ENCODE measurements at regions not wholly inside any gene's neighbourhood (a gene's known extent, or its start where the extent isn't known, plus 50 kb on each side); places are given as distances from the start of the nearest gene placed in this dataset.
"Not testable (repeated sequence)": the region's sequence is repeated elsewhere in the genome, so short reads cannot be mapped to it uniquely, and the experiment has no call there.

DNA sequence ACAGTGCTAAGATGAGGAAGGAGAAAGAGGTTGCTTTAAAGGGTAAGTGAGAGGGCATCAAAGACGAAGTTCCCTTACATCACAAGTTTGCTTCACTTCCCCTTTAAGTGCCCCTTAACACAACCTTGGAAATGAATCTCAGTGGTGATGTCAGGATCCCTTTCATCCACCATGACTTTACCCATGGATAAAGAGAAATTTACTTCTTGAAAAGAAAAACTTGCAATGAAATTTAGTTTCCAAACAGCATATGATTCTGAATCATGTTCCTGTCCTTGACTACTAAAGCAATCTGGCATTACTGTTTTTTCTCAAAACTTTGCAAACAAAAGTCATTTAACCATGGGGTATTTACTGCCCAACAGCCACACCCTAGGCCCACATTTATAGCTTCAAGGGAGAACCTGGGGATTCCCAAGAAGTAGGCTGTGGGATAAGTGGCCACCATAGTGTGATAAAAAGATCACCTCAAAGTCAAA is 135.9 kb downstream of the ITGB8 start:
- no peak for DNase-seq (ENCODE audit: extremely low read depth in 1 of 11, low read depth in 9 of 11, low spot score in 4 of 11)

DNA sequence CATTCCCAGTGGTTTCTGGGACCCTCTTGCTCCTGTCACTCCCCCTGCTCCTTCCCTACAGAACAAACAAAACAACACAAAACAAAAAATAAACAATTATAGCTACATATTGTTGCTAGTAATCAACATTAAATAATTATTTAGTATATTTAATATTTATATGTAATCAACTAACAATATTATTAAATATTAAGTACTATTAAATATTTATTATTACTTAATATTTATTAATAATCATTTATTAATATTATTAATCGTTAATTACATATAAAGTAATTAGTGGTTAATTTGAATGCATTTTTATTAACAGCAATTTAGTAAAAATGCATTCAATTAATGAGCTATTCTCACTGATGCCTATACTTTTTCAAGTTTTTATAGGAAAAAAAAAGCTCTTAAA is 139.4 kb downstream of the ITGB8 start:
- no peak for DNase-seq (ENCODE audit: extremely low read depth in 1 of 11, low read depth in 9 of 11, low spot score in 4 of 11)

- DNase-seq (ENCODE audit: extremely low read depth in 1 of 11, low read depth in 9 of 11, low spot score in 4 of 11) = no peak
Measured at GRCh38 chr7:20470726-20471125, 140.0 kb downstream of the ITGB8 start.

DNA sequence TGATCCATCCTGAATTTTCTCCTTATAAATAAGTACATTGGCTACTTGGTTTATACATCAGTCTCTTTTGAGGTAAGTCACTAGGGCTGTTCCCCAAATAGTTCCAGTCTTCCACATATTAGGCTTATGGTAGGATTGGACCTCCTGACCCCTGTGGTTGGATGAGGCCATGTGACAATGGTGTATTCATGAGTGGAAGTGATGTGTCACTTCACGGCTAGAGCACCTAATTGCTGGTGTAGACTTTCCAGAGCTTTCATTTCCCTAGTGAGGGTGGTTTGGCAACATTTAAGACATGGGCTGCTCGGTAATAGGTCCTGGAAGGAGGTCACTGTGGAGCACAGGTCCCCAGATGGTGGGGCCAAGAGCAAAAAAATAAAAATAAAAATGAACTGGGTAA is 141.2 kb upstream of the ABCB5 start:
- DNase-seq (ENCODE audit: extremely low read depth in 1 of 11, low read depth in 9 of 11, low spot score in 4 of 11) = no peak

DNA sequence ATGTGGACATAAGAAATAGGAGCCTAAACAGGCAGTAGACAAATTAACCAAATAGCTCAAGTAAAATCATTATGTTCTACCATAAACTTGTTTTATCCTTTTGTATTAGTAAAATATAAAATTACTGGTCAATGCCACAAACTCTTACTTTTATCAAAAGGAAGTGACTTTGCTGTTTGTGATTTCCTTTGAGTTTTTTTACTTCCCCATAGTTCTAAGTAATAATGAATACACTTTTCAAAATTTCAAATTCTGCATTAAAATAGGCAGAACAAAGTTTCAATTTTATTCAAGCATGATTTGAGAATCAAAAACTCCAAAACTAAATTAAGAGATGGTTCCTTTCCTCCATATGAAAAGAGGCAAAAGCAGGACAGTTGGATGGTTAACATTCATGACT is 139.7 kb upstream of the ABCB5 start:
- DNase-seq (ENCODE audit: extremely low read depth in 1 of 11, low read depth in 9 of 11, low spot score in 4 of 11) = no peak

DNA sequence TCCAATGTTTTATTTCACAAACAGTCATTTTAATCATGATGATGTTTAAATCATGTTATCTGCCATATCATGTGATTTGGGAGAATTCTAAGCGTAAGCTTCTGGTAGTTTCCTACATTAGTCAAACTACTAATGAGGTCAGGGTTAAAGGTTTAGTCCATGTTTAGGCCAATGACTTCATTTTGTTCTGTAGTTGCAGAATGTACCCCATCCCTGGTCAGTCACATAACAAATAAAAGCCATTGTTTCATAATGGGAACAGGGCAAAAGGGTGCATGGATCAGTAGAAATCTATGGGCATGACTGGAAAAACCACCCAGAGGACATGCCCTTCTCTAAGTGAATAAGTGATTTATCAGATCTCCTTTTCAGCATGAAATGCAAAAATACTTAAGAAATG is 138.4 kb upstream of the ABCB5 start:
- no peak for DNase-seq (ENCODE audit: extremely low read depth in 1 of 11, low read depth in 9 of 11, low spot score in 4 of 11)

- no peak for DNase-seq (ENCODE audit: extremely low read depth in 1 of 11, low read depth in 9 of 11, low spot score in 4 of 11)
Measured at GRCh38 chr7:20479706-20480105, 135.8 kb upstream of the ABCB5 start.

- DNase-seq (ENCODE audit: extremely low read depth in 1 of 11, low read depth in 9 of 11, low spot score in 4 of 11) = no peak
Measured at GRCh38 chr7:20482071-20482470, 133.4 kb upstream of the ABCB5 start.

- DNase-seq (ENCODE audit: extremely low read depth in 1 of 11, low read depth in 9 of 11, low spot score in 4 of 11) = no peak
Measured at GRCh38 chr7:20484356-20484755, 131.1 kb upstream of the ABCB5 start.

DNA sequence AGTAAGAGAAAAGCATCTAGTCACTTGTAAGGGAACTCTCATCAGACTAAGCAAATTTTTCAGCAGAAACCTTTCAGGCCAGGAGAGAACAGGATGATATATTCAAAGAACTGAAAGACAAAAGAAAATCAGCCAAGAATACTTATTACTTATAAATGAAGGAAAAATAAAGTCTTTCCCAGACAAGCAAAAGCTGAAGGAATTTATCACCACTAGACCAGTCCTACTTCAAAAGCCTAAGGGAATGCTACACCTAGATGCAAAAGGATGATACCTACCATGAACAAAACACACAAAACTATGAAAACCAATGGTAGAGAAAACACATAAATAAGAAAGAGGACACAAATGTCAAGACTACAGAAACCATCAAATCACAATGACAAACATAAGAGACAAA is 126.6 kb upstream of the ABCB5 start:
- DNase-seq (ENCODE audit: extremely low read depth in 1 of 11, low read depth in 9 of 11, low spot score in 4 of 11) = no peak

DNA sequence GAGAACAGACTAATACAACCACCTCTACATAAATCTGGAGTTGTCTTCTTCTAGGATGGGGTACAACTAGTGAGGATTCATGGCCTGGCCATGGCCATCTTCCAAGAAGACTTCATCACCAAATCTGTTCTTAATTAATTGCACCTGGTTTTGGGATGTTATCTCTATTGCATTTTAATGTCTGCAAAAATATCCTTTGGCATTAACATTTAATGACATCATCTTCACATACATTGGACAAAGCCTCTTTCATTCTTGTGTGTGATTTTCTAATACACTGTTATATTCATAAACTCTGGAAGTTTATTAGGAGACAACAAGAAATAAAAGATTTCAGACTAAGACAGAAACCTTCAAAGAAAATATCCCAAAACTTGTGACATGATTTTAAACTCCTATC is 124.2 kb upstream of the ABCB5 start:
- DNase-seq (ENCODE audit: extremely low read depth in 1 of 11, low read depth in 9 of 11, low spot score in 4 of 11) = no peak

DNA sequence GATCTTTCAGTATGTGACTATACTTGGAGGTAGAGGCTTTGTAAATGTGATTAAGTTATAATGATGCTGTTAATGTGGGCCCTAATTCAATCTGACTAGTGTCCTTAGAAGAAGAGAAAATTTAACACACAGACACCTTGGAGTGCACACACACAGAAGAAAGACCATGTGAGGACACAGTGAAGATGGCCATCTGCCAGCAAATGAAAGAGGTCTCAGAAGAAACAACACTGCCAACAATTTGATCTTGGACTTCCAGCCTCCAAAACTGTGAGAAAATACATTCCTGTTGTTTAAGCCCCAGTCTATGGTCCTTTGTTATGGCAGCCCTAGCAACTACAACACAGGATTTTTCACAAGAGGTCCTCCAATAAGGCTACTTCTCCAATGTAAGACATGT is 120.9 kb upstream of the ABCB5 start:
- no peak for DNase-seq (ENCODE audit: extremely low read depth in 1 of 11, low read depth in 9 of 11, low spot score in 4 of 11)

DNA sequence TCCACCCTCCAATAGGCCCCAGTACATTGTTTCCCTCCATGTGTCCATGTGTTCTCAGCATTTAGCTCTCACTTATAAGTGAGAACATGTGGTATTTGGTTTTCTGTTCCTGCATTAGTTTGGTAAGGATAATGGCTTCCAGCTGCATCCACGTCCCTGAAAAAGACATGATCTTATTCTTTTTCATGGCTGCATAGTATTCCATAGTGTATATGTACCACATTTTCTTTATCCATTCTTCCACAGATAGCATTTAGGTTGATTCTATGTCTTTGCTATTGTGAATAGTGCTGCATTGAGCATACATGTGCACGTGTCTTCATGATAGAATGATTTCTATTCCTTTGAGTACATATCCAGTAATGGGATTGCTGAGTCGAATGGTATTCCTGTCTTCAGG is 114.0 kb upstream of the ABCB5 start:
- not testable (repeated sequence) for DNase-seq (ENCODE audit: extremely low read depth in 1 of 11, low read depth in 9 of 11, low spot score in 4 of 11)

- DNase-seq (ENCODE audit: extremely low read depth in 1 of 11, low read depth in 9 of 11, low spot score in 4 of 11) = no peak
Measured at GRCh38 chr7:20503278-20503950, 112.1 kb upstream of the ABCB5 start.

DNA sequence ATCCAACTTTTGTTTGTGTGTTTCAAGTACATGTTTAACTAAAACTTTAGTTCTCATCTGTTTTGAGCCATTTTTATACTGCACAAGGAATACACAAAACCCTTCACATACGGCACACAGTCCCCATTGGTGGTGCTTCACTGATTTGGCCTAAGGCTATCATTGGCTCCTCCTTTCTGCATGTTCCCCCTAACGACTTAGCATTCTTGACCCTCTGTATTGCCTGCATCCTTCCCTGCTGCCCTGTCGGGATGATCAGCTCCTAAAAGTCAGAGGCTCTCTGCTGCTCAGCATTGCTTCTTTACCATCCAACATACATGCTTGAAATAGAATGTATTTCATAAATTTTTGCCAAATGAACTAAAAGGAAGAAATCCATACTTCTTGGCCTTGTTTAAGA is 111.4 kb upstream of the ABCB5 start:
- no peak for DNase-seq (ENCODE audit: extremely low read depth in 1 of 11, low read depth in 9 of 11, low spot score in 4 of 11)

DNA sequence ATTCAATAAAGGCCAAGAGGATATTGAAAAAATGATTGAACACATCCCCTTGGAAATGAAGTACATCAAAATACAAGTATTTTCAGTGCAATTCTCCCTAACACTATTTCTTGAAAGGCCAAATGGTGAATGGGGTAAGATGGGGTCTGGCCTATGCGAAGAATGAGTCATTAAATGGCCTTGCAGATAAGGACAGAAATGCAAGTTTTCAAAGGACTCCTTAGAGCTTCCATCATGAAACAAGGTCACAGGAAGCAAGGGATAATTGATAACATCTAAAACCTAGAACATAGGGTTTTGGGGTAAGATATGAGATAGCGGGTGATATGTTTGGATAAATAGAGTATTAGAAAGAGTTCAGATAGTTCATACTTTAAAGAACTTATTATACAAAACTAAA is 109.3 kb upstream of the ABCB5 start:
- DNase-seq (ENCODE audit: extremely low read depth in 1 of 11, low read depth in 9 of 11, low spot score in 4 of 11) = no peak

- DNase-seq (ENCODE audit: extremely low read depth in 1 of 11, low read depth in 9 of 11, low spot score in 4 of 11) = no peak
Measured at GRCh38 chr7:20507157-20507556, 108.3 kb upstream of the ABCB5 start.

GRCh38 chr7:20508109-20508508 is 107.4 kb upstream of the ABCB5 start:
- DNase-seq (ENCODE audit: extremely low read depth in 1 of 11, low read depth in 9 of 11, low spot score in 4 of 11) = no peak

DNA sequence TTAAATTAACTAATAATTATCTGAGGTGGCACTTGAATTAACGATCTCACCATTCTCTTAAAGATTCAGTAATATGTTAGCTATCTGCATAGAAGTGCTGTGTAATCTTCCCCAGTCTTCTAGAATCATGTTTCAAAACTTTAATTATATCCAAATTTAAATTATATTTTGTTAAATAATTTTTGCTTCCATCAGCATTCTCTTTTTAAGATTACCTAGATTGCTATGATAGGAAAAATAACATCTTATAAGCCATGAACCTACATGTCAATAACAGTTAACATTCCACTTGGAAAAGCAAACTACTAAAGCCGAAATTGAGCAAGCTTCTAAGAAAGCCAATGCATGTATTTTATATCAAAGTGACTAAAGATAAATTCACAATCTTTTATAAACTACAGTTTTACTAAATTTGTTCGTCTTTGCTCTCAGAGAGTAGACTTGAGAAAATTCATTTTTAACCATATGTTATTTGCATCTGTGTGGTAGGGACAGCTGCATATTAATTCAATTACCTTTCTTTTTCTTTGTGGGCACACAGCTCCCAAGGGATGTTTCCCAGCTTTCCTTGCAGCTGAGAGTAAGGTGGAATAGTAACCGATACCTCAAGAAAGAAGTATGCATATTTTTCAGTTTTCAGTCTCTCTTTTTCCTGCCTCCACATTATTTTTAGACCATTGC is 105.4 kb upstream of the ABCB5 start:
- no peak for DNase-seq (ENCODE audit: extremely low read depth in 1 of 11, low read depth in 9 of 11, low spot score in 4 of 11)

- no peak for DNase-seq (ENCODE audit: extremely low read depth in 1 of 11, low read depth in 9 of 11, low spot score in 4 of 11)
Measured at GRCh38 chr7:20510573-20510900, 104.9 kb upstream of the ABCB5 start.

DNA sequence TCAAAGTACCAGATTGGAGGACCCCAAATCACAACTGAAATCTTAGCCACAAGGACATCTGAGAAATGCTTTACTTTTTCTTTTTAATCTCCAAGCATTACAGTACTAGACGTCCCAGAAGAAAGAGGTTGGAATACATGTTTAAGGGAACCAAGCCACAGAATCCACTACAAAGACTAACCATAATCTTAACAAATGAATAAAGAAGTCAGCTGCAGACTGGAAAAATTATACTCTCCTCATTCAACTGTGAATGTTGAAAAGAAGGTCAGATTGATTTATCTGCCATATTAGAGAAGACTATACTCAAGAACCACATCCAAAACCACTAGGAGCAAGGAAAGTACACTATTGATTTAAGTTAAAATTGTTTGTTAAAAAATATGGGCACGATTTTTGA is 102.1 kb upstream of the ABCB5 start:
- DNase-seq (ENCODE audit: extremely low read depth in 1 of 11, low read depth in 9 of 11, low spot score in 4 of 11) = no peak

Data from renal cortex interstitium (tissue), 11 donors.